Large intestine (tissue), 3 donors: ENCODE measurements at regions not wholly inside any gene's neighbourhood (a gene's known extent, or its start where the extent isn't known, plus 50 kb on each side); places are given as distances from the start of the nearest gene placed in this dataset.

Source experiments
- DNase-seq, 2 donors: peaks; one replicate each; pipeline versions ENCODE4 v3.0.0 to v3.0.0-alpha.2; 2013
- H3K27ac ChIP-seq: one replicate; pipeline ENCODE4 v1.5.1; 2013; ENCODE audit warnings: low read length
- H3K27me3 ChIP-seq: 2 replicates; pipeline ENCODE4 v1.6.1; 2013; ENCODE audit warnings: low read length; ENCODE audit not compliant: control insufficient read depth, insufficient read depth
- H3K36me3 ChIP-seq: 2 replicates; pipeline ENCODE4 v1.6.1; 2013; ENCODE audit warnings: low read length; ENCODE audit not compliant: control insufficient read depth, insufficient read depth
- H3K4me1 ChIP-seq: one replicate; pipeline ENCODE4 v1.6.1; 2013; ENCODE audit warnings: low read length; ENCODE audit not compliant: control insufficient read depth, insufficient read depth
- H3K4me3 ChIP-seq: one replicate; pipeline ENCODE4 v1.5.1; 2013; ENCODE audit warnings: low read length
- H3K9me3 ChIP-seq: one replicate; pipeline ENCODE4 v1.6.1; 2013; ENCODE audit warnings: mild to moderate bottlenecking, low read depth, low read length, moderate library complexity; ENCODE audit not compliant: control insufficient read depth
- WGBS: methylation state at CpG from one replicate; pipeline ENCODE4 v1.1.5; 2013; ENCODE audit warnings: low lambda C conversion rate; ENCODE audit not compliant: insufficient coverage; 5-methylcytosine and 5-hydroxymethylcytosine counted together

DNA sequence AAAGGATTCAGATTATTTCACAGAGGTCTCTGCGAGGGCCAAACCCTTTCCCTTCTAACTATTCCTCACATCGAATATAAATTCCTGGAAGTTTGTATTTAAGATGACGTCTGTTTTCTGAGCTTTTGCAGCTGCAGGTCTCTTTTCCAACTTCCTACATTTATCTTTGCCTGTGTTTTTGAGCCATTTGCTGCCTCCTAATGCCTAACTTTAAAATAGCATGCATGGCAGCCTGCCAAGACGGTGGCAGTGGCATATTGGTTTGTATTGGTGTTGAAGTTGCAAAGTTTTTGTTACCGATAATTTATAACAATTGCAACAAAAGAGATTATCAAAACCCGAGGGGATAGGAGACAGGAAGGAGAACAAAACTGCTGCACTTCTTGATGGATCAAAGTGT is 187.1 kb upstream of the DNAJC19 start:
- H3K4me1 ChIP-seq, result no peaks in the 10 kb centered on the region
- no peaks in the 10 kb centered on the region for H3K36me3 ChIP-seq
- peak; percentile 6 to 15 for DNase-seq
- no peak overlapping the region for H3K27ac ChIP-seq
- H3K4me3 ChIP-seq, result no peak overlapping the region
- no peaks in the 10 kb centered on the region for H3K27me3 ChIP-seq
- WGBS, result 50% methylated on average over 2 of the region's 6 CpGs
- H3K9me3 ChIP-seq, result no peaks in the 10 kb centered on the region

DNA sequence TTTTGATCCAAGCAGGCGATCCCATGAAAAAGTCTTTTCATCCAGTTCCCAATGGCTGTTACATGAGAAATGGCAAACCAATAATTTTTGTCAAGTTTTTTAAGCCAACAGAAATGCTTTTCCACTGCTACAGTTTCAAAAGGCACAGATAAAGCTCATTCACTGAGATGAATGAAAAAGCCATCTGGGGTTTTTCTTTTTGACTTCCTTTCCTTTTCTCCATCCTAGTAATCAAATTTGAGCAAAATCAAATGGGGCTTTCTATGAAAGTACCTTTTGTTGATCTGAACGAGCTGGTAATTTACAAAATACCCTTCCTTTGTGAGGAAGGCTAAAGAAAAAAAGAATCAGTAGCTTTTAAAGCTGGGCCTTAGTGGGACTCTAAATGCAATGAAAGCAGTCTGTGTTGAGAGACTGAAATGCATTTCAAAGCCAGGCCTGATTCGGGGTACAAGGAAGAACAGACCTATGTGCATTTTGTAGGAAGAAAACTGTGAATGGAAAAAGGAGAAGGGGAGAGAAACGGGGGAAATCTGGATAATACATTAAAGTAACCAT is 185.2 kb upstream of the DNAJC19 start:
- H3K27me3 ChIP-seq, result no peaks in the 10 kb centered on the region
- DNase-seq, result no peak

DNA sequence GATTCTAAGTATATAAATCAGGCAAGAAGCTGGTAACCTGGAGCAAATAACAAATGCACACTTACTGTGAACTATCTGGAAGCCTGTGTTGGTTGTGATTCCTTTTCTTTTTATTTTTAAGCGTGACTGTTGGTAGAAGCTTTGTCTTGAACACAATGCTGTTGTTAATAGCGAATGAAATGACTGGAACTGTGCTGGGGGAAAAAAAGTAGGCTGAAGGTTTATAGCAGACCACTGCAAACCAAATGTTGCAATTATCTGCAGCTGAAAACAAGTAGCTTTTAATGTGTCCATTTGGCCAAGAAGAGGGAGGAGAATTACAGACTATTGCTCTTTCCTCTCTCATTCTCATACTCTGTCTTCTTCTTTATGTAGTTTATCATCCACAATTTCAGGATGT is 184.5 kb upstream of the DNAJC19 start:
- Histone ChIP-seq H3K4me1 (no peaks in the 10 kb centered on the region), H3K27me3 (no peaks in the 10 kb centered on the region), H3K9me3 (no peaks in the 10 kb centered on the region), H3K27ac (no peak overlapping the region), H3K4me3 (no peak overlapping the region), H3K36me3 (no peaks in the 10 kb centered on the region)
- no CpG with 5 or more reads among the region's 2 CpGs for WGBS
- DNase-seq, result no peak

More for the DNA sequence above, 185.2 kb upstream of the DNAJC19 start:
- Histone ChIP-seq H3K36me3 (no peaks in the 10 kb centered on the region), H3K4me1 (no peaks in the 10 kb centered on the region), H3K27ac (no peak overlapping the region), H3K9me3 (no peaks in the 10 kb centered on the region), H3K4me3 (no peak overlapping the region)
- 75% methylated on average over 2 of the region's 4 CpGs for WGBS

DNA sequence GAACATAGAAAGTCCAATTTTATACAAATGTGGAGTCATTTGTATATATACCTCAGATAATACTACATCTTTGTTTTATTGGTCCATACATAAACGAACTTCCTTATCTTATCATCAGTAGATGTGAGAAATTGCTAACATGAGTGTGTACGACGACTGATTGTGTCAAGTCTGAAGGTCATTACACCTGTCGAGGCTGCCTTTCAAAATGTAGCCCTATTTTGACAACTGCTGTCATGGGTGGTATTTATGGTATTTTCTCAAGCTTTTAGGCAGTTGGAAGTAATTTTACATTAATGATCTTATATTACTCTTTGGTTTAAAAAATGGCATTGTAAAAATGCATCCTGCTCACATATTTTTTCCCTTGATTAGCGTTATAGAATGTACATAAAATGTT is 183.7 kb upstream of the DNAJC19 start:
- H3K4me1 ChIP-seq, result no peaks in the 10 kb centered on the region
- H3K27me3 ChIP-seq, result no peaks in the 10 kb centered on the region

DNA sequence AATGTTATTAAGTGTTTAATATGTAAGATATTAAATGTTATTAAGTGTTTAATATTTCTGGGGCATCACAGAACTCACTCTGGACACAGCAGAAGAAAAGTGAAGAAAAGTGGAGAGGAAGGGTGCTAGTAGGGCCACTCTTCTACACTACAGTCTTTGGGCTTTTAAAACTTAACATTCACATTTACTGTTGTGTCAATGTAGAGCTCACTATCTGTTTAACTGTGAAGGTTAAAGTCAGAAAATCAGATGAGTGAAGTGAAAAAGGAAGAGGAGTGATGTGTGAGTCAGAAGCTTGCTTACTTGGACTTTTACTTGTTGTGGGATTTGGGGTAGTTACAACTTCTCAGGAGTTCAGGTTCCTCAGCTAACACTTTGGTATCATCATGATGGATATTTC is 145.3 kb upstream of the DNAJC19 start:
- Histone ChIP-seq H3K36me3 (no peaks in the 10 kb centered on the region), H3K4me1 (no peaks in the 10 kb centered on the region), H3K9me3 (no peaks in the 10 kb centered on the region), H3K27ac (no peak overlapping the region), H3K4me3 (no peak overlapping the region), H3K27me3 (no peaks in the 10 kb centered on the region)
- DNase-seq, result no peak

More for the DNA sequence above, 183.7 kb upstream of the DNAJC19 start:
- Histone ChIP-seq H3K4me3 (no peak overlapping the region), H3K36me3 (no peaks in the 10 kb centered on the region), H3K9me3 (no peaks in the 10 kb centered on the region), H3K27ac (no peak overlapping the region)
- no peak for DNase-seq
- WGBS, result 60% methylated on average over 1 of the region's 5 CpGs

DNA sequence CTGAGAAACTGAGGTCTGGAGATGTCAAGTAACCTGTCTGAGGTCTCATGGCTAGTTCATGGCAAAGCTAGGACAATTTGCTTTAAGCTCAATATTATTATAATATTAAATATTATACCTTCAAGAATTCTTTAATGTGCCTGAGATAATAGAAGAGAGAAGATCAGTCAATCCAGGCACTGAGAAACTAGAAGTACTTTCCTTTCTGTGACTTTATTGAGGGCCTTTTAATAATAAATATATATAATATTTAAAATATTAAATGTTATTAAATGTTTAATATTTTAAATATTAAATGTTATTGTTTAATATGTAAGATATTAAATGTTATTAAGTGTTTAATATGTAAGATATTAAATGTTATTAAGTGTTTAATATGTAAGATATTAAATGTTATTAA is 144.3 kb upstream of the DNAJC19 start:
- Histone ChIP-seq H3K4me3 (no peak overlapping the region), H3K9me3 (no peaks in the 10 kb centered on the region), H3K27ac (no peak overlapping the region), H3K4me1 (no peaks in the 10 kb centered on the region), H3K27me3 (no peaks in the 10 kb centered on the region), H3K36me3 (no peaks in the 10 kb centered on the region)
- DNase-seq, result no peak

DNA sequence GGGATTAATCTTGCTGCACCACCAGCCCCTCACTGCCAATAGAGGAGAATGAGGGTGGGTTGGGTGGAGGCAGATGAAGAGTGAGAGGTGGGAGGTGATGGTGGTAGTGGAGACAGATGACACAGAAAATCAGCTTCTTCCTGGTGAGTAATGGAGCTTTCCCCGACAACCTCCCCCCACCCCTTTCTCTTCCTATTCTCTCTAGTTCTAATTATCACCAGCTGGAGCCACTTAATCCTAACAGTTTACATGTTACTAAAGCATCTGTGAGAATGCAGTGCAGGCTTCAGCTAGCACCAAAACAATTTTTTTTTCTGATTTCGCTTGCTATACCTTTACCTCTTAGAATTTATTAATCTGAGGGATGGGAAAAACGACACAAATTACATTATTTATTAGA is 116.1 kb upstream of the DNAJC19 start:
- H3K4me3 ChIP-seq, result no peak overlapping the region
- no peaks in the 10 kb centered on the region for H3K27me3 ChIP-seq
- no peak overlapping the region for H3K27ac ChIP-seq
- WGBS, result 76% methylated on average over 3 of the region's 3 CpGs
- no peaks in the 10 kb centered on the region for H3K36me3 ChIP-seq
- no peaks in the 10 kb centered on the region for H3K4me1 ChIP-seq
- no peaks in the 10 kb centered on the region for H3K9me3 ChIP-seq
- no peak for DNase-seq

DNA sequence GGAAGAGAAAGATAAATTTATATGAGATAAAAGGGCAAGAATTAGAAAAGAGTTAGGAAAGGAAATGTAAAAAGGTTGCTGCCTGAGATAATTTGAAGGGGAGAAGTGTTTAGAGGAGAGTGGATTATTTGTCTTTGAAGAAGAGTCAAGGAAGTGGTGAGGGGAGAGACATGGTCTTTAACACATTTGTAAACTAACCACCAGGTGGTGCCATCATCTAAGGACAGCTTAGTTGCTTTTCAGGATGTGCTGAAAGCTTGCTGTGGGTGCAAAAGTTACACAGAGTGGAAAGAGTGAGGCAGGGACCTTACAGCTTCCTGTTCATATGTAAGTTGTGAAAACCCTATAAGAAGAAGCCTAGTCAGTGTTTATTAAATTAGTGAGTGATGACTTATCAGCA is 114.1 kb upstream of the DNAJC19 start:
- Histone ChIP-seq H3K36me3 (no peaks in the 10 kb centered on the region), H3K9me3 (no peaks in the 10 kb centered on the region), H3K27me3 (no peaks in the 10 kb centered on the region), H3K27ac (no peak overlapping the region), H3K4me3 (no peak overlapping the region), H3K4me1 (no peaks in the 10 kb centered on the region)
- DNase-seq, result no peak

DNA sequence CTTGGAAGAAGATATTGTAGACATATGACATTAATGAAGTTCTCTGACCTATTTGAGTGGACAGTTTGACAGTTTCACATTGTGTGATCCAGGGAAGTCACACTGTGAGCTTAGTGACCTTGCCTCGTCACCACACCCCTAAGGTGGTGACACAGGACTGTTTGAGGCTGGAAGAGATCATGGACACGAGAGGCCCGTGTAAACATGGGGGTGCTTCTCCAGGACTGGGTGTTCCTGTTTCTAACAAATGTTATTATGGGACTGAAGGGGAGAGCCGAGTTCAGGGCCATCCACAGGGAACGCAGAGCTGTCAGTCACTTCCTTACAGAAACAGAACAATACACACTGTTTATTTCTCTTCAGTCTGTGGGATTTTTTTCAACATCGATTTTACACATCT is 96.5 kb upstream of the DNAJC19 start:
- H3K27me3 ChIP-seq, result no peaks in the 10 kb centered on the region
- H3K4me3 ChIP-seq, result no peak overlapping the region
- H3K4me1 ChIP-seq, result no peaks in the 10 kb centered on the region
- no peak for DNase-seq
- no peak overlapping the region for H3K27ac ChIP-seq
- no peaks in the 10 kb centered on the region for H3K36me3 ChIP-seq
- no CpG with 5 or more reads among the region's 6 CpGs for WGBS
- H3K9me3 ChIP-seq, result no peaks in the 10 kb centered on the region

DNA sequence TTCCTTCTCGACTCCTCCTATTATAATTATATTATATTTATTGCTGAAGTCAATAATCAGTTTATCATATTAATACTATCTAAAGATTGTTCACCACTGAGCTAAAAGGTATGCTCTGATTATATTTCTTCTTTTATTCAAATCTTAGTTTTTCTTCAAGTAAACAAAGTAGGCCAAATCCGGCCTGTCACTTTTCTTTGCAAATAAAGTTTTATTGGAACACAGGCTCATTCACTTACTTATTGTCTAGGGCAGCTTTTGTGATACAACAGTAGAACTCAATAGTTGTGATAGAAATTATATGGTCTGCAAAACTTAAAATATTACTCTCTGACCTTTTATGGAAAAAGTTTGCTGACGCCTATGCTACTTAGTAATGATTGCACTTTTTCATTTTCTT is 92.4 kb upstream of the DNAJC19 start:
- H3K27ac ChIP-seq, result no peak overlapping the region
- no peaks in the 10 kb centered on the region for H3K36me3 ChIP-seq
- H3K9me3 ChIP-seq, result no peaks in the 10 kb centered on the region
- no peak overlapping the region for H3K4me3 ChIP-seq
- no peak for DNase-seq
- H3K27me3 ChIP-seq, result no peaks in the 10 kb centered on the region
- 100% methylated on average over 1 of the region's 3 CpGs for WGBS
- H3K4me1 ChIP-seq, result no peaks in the 10 kb centered on the region

DNA sequence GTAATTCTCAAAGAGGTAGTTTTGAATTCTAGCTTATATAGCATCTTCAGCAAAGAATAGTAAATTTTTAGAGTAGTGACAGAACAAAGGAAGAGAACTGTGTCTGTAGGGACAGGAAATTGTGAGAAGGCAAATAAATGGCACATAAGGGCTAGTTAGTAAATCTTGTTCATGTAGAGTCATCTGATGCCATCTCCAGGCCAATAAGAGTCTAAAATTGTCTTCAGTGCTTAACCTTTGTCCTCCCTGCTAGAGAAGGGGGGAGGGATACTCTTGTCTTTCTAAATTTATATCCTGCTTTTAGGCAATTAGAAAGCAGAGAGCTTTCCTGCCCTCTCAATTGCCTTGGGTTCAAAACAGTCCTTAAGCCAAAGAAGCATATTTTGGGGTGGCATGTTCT is 87.0 kb upstream of the DNAJC19 start:
- Histone ChIP-seq H3K36me3 (no peaks in the 10 kb centered on the region), H3K27me3 (no peaks in the 10 kb centered on the region), H3K4me1 (no peaks in the 10 kb centered on the region), H3K4me3 (no peak overlapping the region), H3K9me3 (no peaks in the 10 kb centered on the region), H3K27ac (no peak overlapping the region)
- DNase-seq, result no peak
